SK-N-SH (cell line): ENCODE measurements at regions not wholly inside any gene's neighbourhood (a gene's known extent, or its start where the extent isn't known, plus 50 kb on each side); places are given as distances from the start of the nearest gene placed in this dataset.

Source experiments
- CTCF ChIA-PET: fragments of 300-600, 350-600 bp; formaldehyde crosslinking; extraction: SDS; loops from one replicate; lab custom pipeline; 2021; lab: Yijun Ruan, JAX
- POLR2A ChIA-PET: fragments of 350-600 bp; sonication (Branson Sonifier 250); formaldehyde crosslinking; extraction: SDS; loops from one replicate; lab custom pipeline; 2020; ENCODE audit warnings: antibody characterized with exemption, inconsistent platforms; lab: Yijun Ruan, JAX
- DNase-seq: peaks from one replicate; pipeline ENCODE4 v3.0.0; 2012
- H2AFZ ChIP-seq: fragments of 200-600 bp; sonication (generic); 2 replicates; pipeline ENCODE4 v1.8.1; 2016; ENCODE audit warnings: antibody characterized with exemption, mild to moderate bottlenecking, low read depth
- H3F3A ChIP-seq: fragments of 200-600 bp; sonication (generic); replicated peaks from 2 replicates; pipeline ENCODE3; 2016; ENCODE audit warnings: antibody characterized with exemption, mild to moderate bottlenecking; ENCODE audit not compliant: insufficient read depth
- H3K27ac ChIP-seq, 2 experiments: fragments of 200-500 bp in 1 of 2; fragments of 200-600 bp in 1 of 2; sonication (Bioruptor generic) in 1 of 2; sonication (generic), shearing (Covaris generic) in 1 of 2; 2 replicates each; pipeline versions ENCODE4 v1.5.1 to v1.6.1; 2014 to 2016; ENCODE audit warnings: low read depth in 2 of 2, inconsistent platforms in 1 of 2, low read length in 1 of 2, mild to moderate bottlenecking in 1 of 2, mixed read lengths in 1 of 2
- H3K27me3 ChIP-seq: fragments of 200-600 bp; sonication (generic), shearing (Covaris generic); 2 replicates; pipeline ENCODE4 v1.6.1; 2016; ENCODE audit warnings: mixed run types; ENCODE audit not compliant: insufficient read depth
- H3K36me3 ChIP-seq, 2 experiments: fragments of 200-500 bp in 1 of 2; fragments of 200-600 bp in 1 of 2; sonication (Bioruptor generic) in 1 of 2; sonication (generic) in 1 of 2; replicated peaks in 1 of 2; 2 replicates each; pipeline versions ENCODE3 to v1.5.1; 2014 to 2016; ENCODE audit warnings: low read length in 1 of 2, mild to moderate bottlenecking in 1 of 2; ENCODE audit not compliant: insufficient read depth in 2 of 2, control insufficient read depth in 1 of 2
- H3K4me1 ChIP-seq, 2 experiments: fragments of 200-500 bp in 1 of 2; fragments of 200-600 bp in 1 of 2; sonication (Bioruptor generic) in 1 of 2; sonication (generic), shearing (Covaris generic) in 1 of 2; 2 replicates each; pipeline versions ENCODE4 v1.5.1 to v1.6.1; 2014 to 2016; ENCODE audit warnings: low read depth in 1 of 2, low read length in 1 of 2, mixed run types in 1 of 2; ENCODE audit not compliant: insufficient read depth in 2 of 2, control insufficient read depth in 1 of 2
- H3K4me2 ChIP-seq: fragments of 200-600 bp; sonication (generic), shearing (Covaris generic); 2 replicates; pipeline ENCODE4 v1.6.1; 2017; ENCODE audit warnings: mixed run types
- H3K4me3 ChIP-seq, 2 experiments: fragments of 200-500 bp in 1 of 2; fragments of 200-600 bp in 1 of 2; sonication (Bioruptor generic) in 1 of 2; sonication (generic), shearing (Covaris generic) in 1 of 2; 2 replicates each; pipeline versions ENCODE4 v1.5.1 to v1.8.1; 2014 to 2016; ENCODE audit warnings: low read depth in 2 of 2, inconsistent platforms in 1 of 2, low read length in 1 of 2, mild to moderate bottlenecking in 1 of 2, mixed read lengths in 1 of 2, moderate library complexity in 1 of 2
- H3K79me2 ChIP-seq: fragments of 200-600 bp; sonication (generic); 2 replicates; pipeline ENCODE4 v1.8.1; 2017; ENCODE audit warnings: mild to moderate bottlenecking; ENCODE audit not compliant: insufficient read depth
- H3K9ac ChIP-seq: fragments of 200-600 bp; sonication (generic); 2 replicates; pipeline ENCODE4 v1.6.1; 2017; ENCODE audit warnings: mixed run types
- H3K9me2 ChIP-seq: fragments of 200-600 bp; sonication (generic); 2 replicates; pipeline ENCODE4 v1.6.1; 2017; ENCODE audit warnings: mixed run types
- H3K9me3 ChIP-seq: fragments of 200-600 bp; sonication (generic); 2 replicates; pipeline ENCODE4 v1.6.1; 2017; ENCODE audit warnings: mixed run types, mild to moderate bottlenecking, moderate library complexity
- H4K20me1 ChIP-seq: fragments of 200-600 bp; sonication (generic); 2 replicates; pipeline ENCODE4 v1.6.1; 2017; ENCODE audit warnings: mild to moderate bottlenecking, mixed run types; ENCODE audit not compliant: insufficient read depth
- EZH2phosphoT487 ChIP-seq: fragments of 200-600 bp; sonication (generic); IDR thresholded peaks from 2 replicates; pipeline ENCODE4 v1.6.1; 2017; ENCODE audit warnings: low read depth, mixed run types, mild to moderate bottlenecking, antibody characterized with exemption, moderate library complexity, borderline replicate concordance
- GATA2 ChIP-seq: sonication (generic); formaldehyde crosslinking; IDR thresholded peaks from 2 replicates; pipeline ENCODE4 v1.5.0; 2020; ENCODE audit warnings: mild to moderate bottlenecking, missing genetic modification reagents
- MEF2A ChIP-seq: IDR thresholded peaks from 2 replicates; pipeline ENCODE4 v1.4.0; 2012; ENCODE audit warnings: low read depth, borderline replicate concordance
- POLR2AphosphoS5 ChIP-seq: IDR thresholded peaks from 2 replicates; pipeline ENCODE4 v1.6.1; 2012; ENCODE audit warnings: low read depth, low read length
- RAD21 ChIP-seq: IDR thresholded peaks from 2 replicates; pipeline ENCODE4 v1.6.1; 2012; ENCODE audit warnings: mild to moderate bottlenecking, low read length
- RCOR1 ChIP-seq: fragments of 150-350 bp; IDR thresholded peaks from 2 replicates; pipeline ENCODE4 v1.6.1; 2017; ENCODE audit warnings: antibody characterized with exemption, low read length
- RFX5 ChIP-seq: IDR thresholded peaks from 2 replicates; pipeline ENCODE4 v1.6.1; 2012; ENCODE audit warnings: mild to moderate bottlenecking, improper control_type of control experiment, low read length
- RXRA ChIP-seq: IDR thresholded peaks from 2 replicates; pipeline ENCODE4 v1.4.0; 2012; ENCODE audit warnings: low read depth, mild to moderate bottlenecking, borderline replicate concordance
- SIN3A ChIP-seq: IDR thresholded peaks from 2 replicates; pipeline ENCODE4 v1.6.1; 2012; ENCODE audit warnings: low read depth, mild to moderate bottlenecking, low read length, moderate library complexity, borderline replicate concordance
- TAF1 ChIP-seq: IDR thresholded peaks from 2 replicates; pipeline ENCODE4 v1.6.1; 2012; ENCODE audit warnings: low read depth, mild to moderate bottlenecking, low read length, moderate library complexity, borderline replicate concordance
- YY1 ChIP-seq: IDR thresholded peaks from 2 replicates; pipeline ENCODE4 v1.4.0; 2012; ENCODE audit warnings: low read depth, mild to moderate bottlenecking
- WGBS: methylation state at CpG from one replicate; pipeline ENCODE4 v1.1.6; 2017; ENCODE audit warnings: low lambda C conversion rate; 5-methylcytosine and 5-hydroxymethylcytosine counted together
- TF ChIP-seq, protein P1 (sequence below): IDR thresholded peaks from 2 replicates; pipeline ENCODE4; 2012
- TF ChIP-seq, protein P2 (sequence below): fragments of 200-600 bp; sonication (generic); IDR thresholded peaks from 2 replicates; pipeline ENCODE4 v1.6.1; 2017; ENCODE audit warnings: antibody characterized with exemption, mild to moderate bottlenecking, moderate library complexity
- TF ChIP-seq, protein P3 (sequence below): IDR thresholded peaks from 2 replicates; pipeline ENCODE4 v1.6.1; 2012; ENCODE audit warnings: mild to moderate bottlenecking, low read depth, low read length, moderate library complexity

DNA sequence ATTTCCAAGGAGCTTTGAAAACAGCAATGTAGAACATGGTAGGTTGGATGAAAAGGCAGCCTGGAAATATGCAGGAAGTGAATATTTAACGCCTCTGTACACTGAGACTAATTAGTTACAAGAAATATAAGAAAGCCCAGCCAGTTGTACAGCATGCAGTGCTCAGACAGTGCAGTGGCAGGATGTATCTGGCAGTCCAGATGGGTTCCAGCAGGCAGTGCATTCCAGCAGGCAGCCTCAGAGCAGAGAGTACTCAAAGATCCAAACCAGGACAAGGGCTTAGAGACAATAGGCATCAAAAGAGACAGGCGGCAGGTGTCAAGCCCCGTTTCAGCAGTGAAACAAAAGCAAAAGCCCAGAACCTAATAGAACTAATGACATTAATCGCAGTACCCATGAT, 2776.3 kb downstream of the PCDH9 start (continued):
- TF ChIP-seq, protein P1, sequence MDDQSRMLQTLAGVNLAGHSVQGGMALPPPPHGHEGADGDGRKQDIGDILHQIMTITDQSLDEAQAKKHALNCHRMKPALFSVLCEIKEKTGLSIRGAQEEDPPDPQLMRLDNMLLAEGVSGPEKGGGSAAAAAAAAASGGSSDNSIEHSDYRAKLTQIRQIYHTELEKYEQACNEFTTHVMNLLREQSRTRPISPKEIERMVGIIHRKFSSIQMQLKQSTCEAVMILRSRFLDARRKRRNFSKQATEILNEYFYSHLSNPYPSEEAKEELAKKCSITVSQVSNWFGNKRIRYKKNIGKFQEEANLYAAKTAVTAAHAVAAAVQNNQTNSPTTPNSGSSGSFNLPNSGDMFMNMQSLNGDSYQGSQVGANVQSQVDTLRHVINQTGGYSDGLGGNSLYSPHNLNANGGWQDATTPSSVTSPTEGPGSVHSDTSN: no peak

DNA sequence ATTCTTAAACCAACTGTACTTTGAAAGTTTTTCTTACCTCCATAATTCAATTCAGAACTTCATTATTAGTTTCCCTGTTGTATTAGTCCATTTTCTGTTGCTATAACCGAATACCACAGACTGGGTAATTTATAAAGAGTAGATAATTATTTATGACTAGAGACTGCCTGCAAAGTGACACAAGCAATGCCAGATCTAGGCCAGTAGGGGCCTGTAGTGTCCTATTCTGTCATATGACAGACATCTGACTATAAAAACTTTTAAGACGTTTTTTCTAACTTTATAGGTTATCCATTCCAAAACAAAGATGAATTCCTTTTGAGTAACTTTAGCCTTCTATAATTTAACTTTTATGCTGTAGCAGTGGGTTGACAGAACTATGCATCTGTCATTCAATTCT, 2783.8 kb downstream of the PCDH9 start:
- CTCF ChIA-PET: no interaction called here

DNA sequence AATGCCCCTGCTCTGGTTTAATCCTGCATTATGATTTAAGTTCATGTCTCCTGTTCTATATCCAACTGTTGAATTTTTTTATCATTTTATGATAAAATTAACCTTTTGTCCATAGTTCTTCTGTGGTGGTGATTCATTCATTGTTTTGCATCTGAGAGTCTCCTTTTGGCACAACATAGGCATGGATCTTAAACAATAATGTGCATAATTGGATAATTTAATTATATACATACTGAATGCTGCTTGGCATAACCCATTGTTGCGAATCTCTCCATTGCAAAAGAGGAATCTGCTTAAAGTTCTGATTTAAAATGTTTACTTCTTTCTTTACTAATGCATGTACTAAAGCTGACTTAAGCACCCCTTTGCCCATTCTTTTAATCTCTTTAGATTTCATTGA, 2788.4 kb downstream of the PCDH9 start:
- WGBS: 55% methylated on average over 1 of the region's 1 CpG
- no peaks in the 10 kb centered on the region for H3K27me3 ChIP-seq
- no peak overlapping the region for H3K27ac ChIP-seq
- H3K9ac ChIP-seq: no peak overlapping the region
- H3K79me2 ChIP-seq: no peaks in the 10 kb centered on the region
- no peak overlapping the region for H3K4me3 ChIP-seq
- no peak overlapping the region for H2AFZ ChIP-seq
- no peaks in the 10 kb centered on the region for H3K36me3 ChIP-seq
- H3K4me1 ChIP-seq: no peaks in the 10 kb centered on the region
- no peaks in the 10 kb centered on the region for H4K20me1 ChIP-seq
- no peaks in the 10 kb centered on the region for H3F3A ChIP-seq
- ChIA-PET POLR2A (no interaction called here), CTCF (no interaction called here)
- no peaks in the 10 kb centered on the region for H3K9me3 ChIP-seq
- no peak for DNase-seq
- no peak overlapping the region for H3K4me2 ChIP-seq
- no peaks in the 10 kb centered on the region for H3K9me2 ChIP-seq
- TF ChIP-seq RXRA (no peak), EZH2phosphoT487 (no peak), SIN3A (no peak), POLR2AphosphoS5 (no peak), GATA2 (CRISPR knock-in tag) (no peak), RAD21 (no peak), TAF1 (no peak), MEF2A (no peak), RCOR1 (no peak), RFX5 (no peak), YY1 (no peak)
- TF ChIP-seq, protein P2, sequence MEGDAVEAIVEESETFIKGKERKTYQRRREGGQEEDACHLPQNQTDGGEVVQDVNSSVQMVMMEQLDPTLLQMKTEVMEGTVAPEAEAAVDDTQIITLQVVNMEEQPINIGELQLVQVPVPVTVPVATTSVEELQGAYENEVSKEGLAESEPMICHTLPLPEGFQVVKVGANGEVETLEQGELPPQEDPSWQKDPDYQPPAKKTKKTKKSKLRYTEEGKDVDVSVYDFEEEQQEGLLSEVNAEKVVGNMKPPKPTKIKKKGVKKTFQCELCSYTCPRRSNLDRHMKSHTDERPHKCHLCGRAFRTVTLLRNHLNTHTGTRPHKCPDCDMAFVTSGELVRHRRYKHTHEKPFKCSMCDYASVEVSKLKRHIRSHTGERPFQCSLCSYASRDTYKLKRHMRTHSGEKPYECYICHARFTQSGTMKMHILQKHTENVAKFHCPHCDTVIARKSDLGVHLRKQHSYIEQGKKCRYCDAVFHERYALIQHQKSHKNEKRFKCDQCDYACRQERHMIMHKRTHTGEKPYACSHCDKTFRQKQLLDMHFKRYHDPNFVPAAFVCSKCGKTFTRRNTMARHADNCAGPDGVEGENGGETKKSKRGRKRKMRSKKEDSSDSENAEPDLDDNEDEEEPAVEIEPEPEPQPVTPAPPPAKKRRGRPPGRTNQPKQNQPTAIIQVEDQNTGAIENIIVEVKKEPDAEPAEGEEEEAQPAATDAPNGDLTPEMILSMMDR: no peak

More for the DNA sequence above, 2783.8 kb downstream of the PCDH9 start:
- Histone ChIP-seq H3F3A (no peaks in the 10 kb centered on the region), H3K9ac (no peak overlapping the region), H3K36me3 (no peaks in the 10 kb centered on the region)
- TF ChIP-seq, protein P3, sequence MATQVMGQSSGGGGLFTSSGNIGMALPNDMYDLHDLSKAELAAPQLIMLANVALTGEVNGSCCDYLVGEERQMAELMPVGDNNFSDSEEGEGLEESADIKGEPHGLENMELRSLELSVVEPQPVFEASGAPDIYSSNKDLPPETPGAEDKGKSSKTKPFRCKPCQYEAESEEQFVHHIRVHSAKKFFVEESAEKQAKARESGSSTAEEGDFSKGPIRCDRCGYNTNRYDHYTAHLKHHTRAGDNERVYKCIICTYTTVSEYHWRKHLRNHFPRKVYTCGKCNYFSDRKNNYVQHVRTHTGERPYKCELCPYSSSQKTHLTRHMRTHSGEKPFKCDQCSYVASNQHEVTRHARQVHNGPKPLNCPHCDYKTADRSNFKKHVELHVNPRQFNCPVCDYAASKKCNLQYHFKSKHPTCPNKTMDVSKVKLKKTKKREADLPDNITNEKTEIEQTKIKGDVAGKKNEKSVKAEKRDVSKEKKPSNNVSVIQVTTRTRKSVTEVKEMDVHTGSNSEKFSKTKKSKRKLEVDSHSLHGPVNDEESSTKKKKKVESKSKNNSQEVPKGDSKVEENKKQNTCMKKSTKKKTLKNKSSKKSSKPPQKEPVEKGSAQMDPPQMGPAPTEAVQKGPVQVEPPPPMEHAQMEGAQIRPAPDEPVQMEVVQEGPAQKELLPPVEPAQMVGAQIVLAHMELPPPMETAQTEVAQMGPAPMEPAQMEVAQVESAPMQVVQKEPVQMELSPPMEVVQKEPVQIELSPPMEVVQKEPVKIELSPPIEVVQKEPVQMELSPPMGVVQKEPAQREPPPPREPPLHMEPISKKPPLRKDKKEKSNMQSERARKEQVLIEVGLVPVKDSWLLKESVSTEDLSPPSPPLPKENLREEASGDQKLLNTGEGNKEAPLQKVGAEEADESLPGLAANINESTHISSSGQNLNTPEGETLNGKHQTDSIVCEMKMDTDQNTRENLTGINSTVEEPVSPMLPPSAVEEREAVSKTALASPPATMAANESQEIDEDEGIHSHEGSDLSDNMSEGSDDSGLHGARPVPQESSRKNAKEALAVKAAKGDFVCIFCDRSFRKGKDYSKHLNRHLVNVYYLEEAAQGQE: no peak
- TF ChIP-seq, protein P2: peak; percentile 44
- TF ChIP-seq, all 33 proteins: peak for 1
- Histone ChIP-seq H4K20me1 (no peaks in the 10 kb centered on the region), H3K4me2 (no peak overlapping the region), H3K9me3 (no peaks in the 10 kb centered on the region), H3K27ac (no peak overlapping the region), H2AFZ (no peak overlapping the region), H3K27me3 (no peaks in the 10 kb centered on the region), H3K79me2 (no peaks in the 10 kb centered on the region), H3K4me1 (no peaks in the 10 kb centered on the region), H3K4me3 (no peak overlapping the region; a peak in 1 of 4 replicates), H3K9me2 (no peaks in the 10 kb centered on the region)
- POLR2A ChIA-PET: no interaction called here
- peak; percentile 7 for DNase-seq
- 50% methylated on average over 2 of the region's 2 CpGs for WGBS
